ENCODE measurements at regions not wholly inside any gene's neighbourhood (a gene's known extent, or its start where the extent isn't known, plus 50 kb on each side); places are given as distances from the start of the nearest gene placed in this dataset.
A peak's percentile ranks its signal among the peaks of the same experiment; 100 is the strongest.

DNA sequence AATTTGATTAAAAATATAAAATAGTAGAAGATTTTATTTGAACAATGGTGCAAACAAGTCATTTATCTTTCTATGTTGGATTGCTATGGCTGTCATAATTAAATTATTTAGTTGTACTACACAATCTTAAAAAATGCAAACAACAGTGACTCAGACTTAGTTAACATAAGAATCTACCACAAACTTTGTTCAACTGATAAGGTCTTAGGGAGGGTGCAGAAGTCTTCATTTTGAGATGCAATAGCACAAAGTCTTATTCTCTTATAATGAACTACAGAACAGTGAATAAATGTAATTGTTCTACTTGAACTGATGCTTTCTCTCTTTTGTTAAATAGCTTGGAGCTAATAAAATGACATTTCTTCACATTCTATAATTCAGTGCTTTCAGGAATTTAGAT is 482.8 kb upstream of the NAALADL2 start:
- TF ChIP-seq, protein P1, sequence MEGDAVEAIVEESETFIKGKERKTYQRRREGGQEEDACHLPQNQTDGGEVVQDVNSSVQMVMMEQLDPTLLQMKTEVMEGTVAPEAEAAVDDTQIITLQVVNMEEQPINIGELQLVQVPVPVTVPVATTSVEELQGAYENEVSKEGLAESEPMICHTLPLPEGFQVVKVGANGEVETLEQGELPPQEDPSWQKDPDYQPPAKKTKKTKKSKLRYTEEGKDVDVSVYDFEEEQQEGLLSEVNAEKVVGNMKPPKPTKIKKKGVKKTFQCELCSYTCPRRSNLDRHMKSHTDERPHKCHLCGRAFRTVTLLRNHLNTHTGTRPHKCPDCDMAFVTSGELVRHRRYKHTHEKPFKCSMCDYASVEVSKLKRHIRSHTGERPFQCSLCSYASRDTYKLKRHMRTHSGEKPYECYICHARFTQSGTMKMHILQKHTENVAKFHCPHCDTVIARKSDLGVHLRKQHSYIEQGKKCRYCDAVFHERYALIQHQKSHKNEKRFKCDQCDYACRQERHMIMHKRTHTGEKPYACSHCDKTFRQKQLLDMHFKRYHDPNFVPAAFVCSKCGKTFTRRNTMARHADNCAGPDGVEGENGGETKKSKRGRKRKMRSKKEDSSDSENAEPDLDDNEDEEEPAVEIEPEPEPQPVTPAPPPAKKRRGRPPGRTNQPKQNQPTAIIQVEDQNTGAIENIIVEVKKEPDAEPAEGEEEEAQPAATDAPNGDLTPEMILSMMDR (IDR thresholded peaks at IDR 0.05): no peak

DNA sequence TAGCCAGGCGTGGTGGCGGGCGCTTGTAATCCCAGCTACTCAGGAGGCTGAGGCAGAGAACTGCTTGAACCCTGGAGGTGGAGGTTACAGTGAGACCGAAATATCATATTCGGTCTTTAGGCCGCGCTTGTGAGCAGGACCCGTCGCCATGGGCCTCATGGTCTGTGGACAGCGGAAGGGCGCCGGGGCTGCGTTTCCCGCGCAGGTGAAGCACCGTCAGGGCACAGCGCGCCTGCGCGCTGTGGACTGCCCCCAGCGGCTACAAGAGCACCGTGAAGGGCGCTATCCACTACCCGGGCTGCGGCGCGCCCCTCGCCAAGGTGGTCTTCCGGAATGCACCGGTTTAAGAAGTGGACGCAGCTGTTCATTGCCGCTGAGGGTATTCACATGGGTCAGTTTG is 482.0 kb upstream of the NAALADL2 start:
- TF ChIP-seq, protein P1 (IDR thresholded peaks at IDR 0.05): no peak

DNA sequence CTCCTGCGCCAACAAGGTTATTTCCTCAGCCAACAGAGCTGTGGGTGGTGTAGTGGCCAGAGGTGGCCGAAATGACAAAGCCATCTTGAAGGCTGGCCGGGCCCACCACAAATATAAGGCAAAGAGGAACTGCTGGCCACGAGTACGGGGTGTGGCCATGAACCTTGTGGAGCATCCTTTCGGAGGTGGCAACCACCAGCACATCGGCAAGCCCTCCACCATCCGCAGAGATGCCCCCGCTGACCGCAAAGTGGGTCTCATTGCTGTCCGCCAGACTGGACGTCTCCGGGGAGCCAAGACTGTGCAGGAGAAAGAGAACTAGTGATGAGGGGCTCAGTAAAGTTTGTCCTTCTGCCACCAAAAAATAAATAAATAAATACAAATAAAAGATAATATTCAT is 481.4 kb upstream of the NAALADL2 start:
- TF ChIP-seq, protein P1 (IDR thresholded peaks at IDR 0.05): no peak

DNA sequence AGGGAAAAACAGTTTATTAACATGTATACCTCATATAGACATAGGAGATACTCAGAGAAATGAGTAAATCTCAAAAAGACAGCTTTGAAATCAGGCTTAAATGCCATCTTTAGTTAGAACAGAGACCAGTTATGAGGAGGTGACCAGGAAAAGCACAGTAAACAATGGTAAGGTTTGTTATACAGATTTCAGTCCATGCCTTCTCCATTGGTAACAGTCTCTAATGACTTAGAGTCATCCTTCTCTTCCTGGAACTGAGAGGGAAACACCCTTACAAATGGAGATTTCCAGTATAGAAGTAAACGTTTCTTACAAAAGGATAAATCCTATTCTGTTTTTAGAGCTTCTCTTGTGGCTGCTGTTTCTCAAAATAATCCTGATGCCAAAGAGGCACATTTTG is 476.3 kb upstream of the NAALADL2 start:
- TF ChIP-seq, protein P1 (IDR thresholded peaks at IDR 0.05): no peak

DNA sequence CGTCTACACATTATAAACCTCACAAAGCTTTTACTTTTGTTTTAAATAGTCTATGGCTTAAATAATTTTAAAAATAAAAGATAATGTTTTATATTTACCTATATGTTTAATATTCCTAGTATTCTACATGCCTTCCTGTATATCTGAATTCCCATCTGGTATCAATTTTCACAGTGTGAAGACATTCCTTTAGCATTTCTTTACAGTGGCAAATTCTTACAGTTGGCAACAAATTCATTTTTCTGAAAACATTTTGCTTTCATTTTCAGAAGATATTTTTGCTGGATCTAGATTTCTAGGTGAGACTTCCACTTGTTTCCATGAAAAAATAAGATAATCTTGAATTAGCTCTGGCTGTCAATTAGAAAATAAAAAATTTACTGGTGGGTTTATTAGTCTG is 471.4 kb upstream of the NAALADL2 start:
- TF ChIP-seq, protein P1 (IDR thresholded peaks at IDR 0.05): no peak

DNA sequence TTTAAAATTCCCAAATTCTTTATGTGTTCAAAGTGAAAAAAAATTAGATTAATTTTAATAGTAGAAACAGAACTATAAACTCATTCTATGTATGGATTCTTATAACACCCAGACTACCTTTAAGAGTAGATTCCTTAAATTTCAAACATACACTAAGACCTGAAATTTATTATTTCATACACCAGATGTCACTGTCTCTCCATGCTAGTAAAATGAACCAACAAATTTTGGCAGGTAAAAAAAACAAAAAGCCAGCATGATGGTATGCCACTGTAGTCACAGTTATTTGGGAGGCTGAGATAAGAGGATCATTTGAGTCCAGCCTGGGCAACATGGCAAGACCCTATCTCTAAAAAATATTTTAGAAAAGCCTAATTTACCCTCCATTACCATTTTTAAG is 461.3 kb upstream of the NAALADL2 start:
- TF ChIP-seq, protein P1 (IDR thresholded peaks at IDR 0.05): peak; percentile 51

DNA sequence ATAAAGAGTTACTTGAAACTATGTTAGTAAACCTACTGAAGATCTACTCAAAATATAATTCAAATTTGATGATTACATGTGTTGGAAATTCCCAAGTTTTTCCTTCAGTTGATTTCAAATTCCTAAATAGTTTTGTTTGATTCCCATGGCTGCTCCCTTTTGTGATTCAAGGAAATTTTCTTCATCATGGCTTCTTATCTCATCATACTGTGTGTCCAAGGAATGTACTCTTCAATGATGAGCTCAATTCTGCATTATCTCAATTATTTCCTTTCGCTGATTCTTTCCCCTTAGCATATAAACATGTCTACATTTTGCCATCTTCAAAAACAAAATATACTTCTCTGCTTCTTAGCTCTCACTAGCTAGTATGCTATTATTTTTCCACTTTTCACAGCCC is 460.4 kb upstream of the NAALADL2 start:
- TF ChIP-seq, protein P1 (IDR thresholded peaks at IDR 0.05): no peak

DNA sequence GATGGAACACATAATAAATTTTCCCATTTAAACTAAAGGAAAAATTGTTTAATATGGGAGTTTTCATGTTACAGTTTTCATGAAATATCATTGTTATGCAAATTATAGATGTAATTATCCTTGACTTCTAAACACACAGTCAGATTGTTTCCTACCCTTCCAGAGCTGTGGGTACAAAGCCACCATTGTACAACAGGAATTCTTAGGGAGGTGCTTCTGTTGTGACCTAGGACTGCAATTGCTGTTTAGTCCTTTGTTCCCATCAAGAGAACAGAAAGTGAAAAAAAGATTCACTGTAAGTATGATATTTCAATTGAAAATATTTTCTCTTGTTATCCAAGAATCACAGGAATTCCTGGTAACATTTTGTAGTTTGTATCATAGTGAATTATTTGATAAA is 455.3 kb upstream of the NAALADL2 start:
- TF ChIP-seq, protein P1 (IDR thresholded peaks at IDR 0.05): no peak

Measured in LNCAP (cell line).